Breast epithelium (tissue), 3 donors: ENCODE measurements at regions not wholly inside any gene's neighbourhood (a gene's known extent, or its start where the extent isn't known, plus 50 kb on each side); places are given as distances from the start of the nearest gene placed in this dataset.

Source experiments
- CTCF ChIP-seq, 3 donors: fragments of 450-650 bp; IDR thresholded peaks; one replicate each; pipeline ENCODE4 v1.5.1; 2016 to 2017; ENCODE audit warnings: antibody characterized with exemption in 3 of 3, mild to moderate bottlenecking in 3 of 3, moderate library complexity in 3 of 3
- POLR2A ChIP-seq: fragments of 450-650 bp; IDR thresholded peaks from one replicate; pipeline ENCODE4 v1.6.1; 2016; ENCODE audit warnings: antibody characterized with exemption, mild to moderate bottlenecking, moderate library complexity
- POLR2AphosphoS5 ChIP-seq, 3 donors: sonication (generic); formaldehyde crosslinking; IDR thresholded peaks; one replicate each; pipeline ENCODE4 v1.6.1; 2017; ENCODE audit warnings: antibody characterized with exemption in 3 of 3

DNA sequence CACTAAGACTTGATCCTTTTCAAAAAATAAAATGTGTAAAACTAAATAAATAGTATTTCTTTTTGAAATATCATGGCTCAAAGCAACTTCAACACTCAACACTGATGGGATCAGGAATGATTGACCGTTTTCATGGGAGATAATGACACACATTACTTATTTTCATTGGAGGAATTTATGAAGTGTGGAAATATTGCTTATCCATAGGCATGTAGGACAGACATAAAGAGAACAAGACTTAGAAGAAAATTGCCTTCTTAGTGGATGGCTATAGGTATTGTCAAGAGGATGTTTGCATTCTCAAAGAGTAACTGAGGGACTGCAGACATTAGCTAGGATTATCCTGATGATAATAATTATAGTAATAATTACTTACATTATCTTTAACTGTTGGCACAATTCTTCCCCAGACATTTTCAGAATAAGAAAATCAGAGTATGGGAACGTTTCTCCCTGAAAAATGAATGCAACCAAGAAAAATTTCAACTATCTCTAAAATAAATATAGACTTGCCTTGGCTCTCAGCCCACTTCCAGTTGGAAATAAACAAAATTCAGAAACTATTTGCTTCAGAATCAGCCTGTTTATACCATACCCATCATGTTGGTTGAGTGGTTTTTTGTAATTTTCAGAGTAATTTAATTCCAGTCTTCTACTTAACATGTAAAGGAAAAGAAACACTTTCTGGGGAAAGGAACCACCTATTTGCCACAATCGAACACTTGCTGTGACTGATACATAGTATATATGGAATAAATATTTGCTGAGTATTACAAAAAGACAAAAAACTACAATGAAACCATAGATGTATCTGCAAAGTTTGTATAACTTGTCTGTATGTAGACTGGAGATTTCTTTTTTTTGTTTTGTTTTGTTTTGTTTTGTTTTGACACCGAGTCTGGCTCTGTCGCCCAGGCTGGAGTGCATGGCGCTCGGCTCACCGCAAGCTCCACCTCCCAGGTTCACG, 165.7 kb downstream of the TMX3 start:
- TF ChIP-seq CTCF (IDR thresholded peaks at IDR 0.05) (no peak), POLR2A (no peak), POLR2AphosphoS5 (IDR thresholded peaks at IDR 0.05) (no peak)
